ENCODE measurements at regions not wholly inside any gene's neighbourhood (a gene's known extent, or its start where the extent isn't known, plus 50 kb on each side); places are given as distances from the start of the nearest gene placed in this dataset.

DNA sequence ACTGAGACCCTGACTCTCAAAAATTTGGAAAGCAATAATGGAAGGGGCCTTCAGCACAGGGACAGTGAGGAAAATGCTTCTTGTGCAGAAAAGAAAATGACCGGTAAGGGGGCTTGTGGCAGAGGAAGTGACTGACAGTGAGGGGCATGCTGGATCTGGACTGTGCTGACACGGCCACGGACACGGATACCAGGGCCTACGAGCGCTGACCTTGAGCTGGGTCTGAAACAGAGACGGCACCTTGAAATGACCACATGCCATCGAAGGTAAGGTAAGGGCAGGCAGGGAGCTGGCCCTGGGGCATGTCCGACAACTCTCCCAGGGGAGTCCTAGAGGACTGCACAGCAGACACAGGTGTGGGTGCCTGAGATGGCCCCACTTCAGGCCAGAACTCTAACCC is 182.1 kb downstream of the RHOU start:
- DNase-seq: no peak
- Histone ChIP-seq H3K36me3 (no peaks in the 10 kb centered on the region), H3K9me3 (replicated peaks) (no peaks in the 10 kb centered on the region), H3K27ac (no peak overlapping the region), H3K27me3 (no peaks in the 10 kb centered on the region), H3K4me3 (no peak overlapping the region), H3K4me1 (no peaks in the 10 kb centered on the region)

DNA sequence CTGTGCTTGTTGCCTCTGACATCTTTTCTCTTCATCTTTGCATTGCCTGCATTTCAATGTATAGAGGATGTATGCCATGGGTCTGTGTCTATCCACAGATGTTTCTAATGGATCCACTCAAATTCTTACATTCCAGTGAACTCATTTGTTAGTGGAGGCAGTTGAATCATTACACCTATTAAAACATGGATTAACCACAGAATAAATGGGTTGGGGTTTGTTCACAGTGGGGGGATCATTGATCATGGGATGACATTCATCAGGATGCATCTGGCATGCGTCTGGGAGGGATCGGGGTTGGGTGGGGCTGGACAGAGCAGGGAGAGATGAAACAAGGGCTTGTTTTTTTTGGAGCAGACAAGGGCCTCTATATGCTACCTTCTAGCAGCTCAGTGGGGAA is 182.5 kb downstream of the RHOU start:
- Histone ChIP-seq H3K4me1 (no peaks in the 10 kb centered on the region), H3K4me3 (no peak overlapping the region), H3K9me3 (replicated peaks) (no peaks in the 10 kb centered on the region), H3K27ac (no peak overlapping the region), H3K36me3 (no peaks in the 10 kb centered on the region), H3K27me3 (no peaks in the 10 kb centered on the region)
- DNase-seq: no peak

DNA sequence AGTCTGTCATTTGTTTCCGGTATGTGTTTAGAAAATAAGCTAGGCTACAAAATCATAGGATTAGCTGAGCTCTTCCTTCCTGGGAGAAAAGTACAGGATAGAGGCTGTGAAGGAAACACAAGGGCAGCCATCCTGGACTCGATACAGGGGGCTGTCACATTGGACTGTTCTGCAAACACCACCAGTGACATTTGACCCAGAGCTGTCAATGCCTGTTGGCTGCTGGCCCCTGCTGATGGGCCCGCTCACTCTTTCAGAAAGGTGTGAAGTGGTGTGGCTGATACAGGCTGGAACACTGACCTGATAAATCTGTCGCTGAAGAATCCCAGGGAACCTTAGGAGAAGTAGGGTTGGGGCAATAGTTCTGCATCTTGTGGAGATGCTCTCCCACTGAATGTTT is 183.1 kb downstream of the RHOU start:
- Histone ChIP-seq H3K36me3 (no peaks in the 10 kb centered on the region), H3K4me3 (no peak overlapping the region), H3K4me1 (no peaks in the 10 kb centered on the region), H3K27me3 (no peaks in the 10 kb centered on the region), H3K27ac (no peak overlapping the region), H3K9me3 (replicated peaks) (no peaks in the 10 kb centered on the region)
- no peak for DNase-seq

DNA sequence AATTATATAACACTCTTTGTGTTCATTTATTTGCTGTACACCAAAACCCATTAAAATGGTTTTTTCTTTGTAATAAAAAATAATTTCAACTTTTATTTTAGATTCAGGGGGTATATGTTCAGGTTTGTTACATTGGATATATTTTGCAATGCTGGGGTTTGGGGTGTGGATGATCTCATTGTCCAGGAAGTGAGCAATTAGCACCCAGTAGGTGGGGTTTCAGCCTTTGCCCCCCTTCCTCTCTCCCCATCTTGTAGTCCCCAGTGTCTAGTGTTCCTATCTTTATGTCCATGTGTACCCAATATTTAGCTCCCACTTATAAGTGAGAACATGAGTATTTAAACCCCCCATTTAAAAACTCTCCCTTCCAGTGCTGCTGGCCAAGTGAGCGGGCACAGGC is 184.6 kb downstream of the RHOU start:
- Histone ChIP-seq H3K27me3 (no peaks in the 10 kb centered on the region), H3K27ac (no peak overlapping the region), H3K36me3 (no peaks in the 10 kb centered on the region), H3K4me1 (no peaks in the 10 kb centered on the region), H3K9me3 (replicated peaks) (no peaks in the 10 kb centered on the region; the same call in 1 of the 2 replicates), H3K4me3 (no peak overlapping the region)
- no peak for DNase-seq

DNA sequence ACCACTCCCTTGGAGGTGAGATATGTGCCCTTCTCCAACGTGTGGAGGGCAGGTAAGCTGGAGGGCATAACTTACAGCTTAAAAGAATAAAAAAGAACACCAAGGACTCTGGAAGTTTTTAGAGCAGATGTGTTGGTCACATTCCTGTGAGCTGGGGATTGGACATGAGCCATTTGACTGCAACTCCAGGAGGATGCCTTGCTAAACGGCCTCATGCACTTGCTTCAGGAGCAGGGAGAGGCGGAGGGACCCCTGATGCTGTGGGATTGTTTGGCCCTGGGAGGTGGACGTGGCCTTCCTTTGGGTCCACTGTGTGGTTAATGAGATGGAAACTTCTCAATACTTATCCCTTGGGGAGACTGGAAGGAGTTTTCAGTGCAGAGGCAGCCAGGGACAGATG is 185.6 kb downstream of the RHOU start:
- no peak overlapping the region for H3K27ac ChIP-seq
- H3K27me3 ChIP-seq: no peaks in the 10 kb centered on the region
- no peak overlapping the region for H3K4me3 ChIP-seq
- no peak for DNase-seq
- no peaks in the 10 kb centered on the region for H3K36me3 ChIP-seq
- no peaks in the 10 kb centered on the region; the same call in 1 of the 2 replicates for H3K9me3 ChIP-seq (replicated peaks)
- H3K4me1 ChIP-seq: no peaks in the 10 kb centered on the region

DNA sequence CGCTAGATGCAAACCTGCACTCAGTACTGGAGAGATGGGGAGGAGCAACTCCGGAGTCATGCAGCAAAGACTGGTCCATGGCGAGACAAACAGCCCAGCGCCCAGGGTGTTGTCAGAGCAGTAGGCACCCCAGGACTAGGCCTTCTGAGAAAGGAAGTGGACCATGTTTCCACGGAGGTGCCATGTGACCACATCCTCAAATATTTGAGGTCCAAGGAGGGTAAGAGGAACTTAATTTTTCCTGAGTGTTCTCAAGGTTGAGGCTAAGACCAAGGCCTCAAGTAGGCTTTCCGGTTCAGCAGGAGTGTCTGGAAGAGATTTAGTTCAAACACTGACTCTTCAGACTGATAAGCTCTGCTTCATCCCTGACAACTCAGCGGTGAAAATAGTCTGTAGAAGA is 186.2 kb downstream of the RHOU start:
- H3K27ac ChIP-seq: no peak overlapping the region
- H3K4me3 ChIP-seq: no peak overlapping the region
- H3K4me1 ChIP-seq: no peaks in the 10 kb centered on the region
- H3K27me3 ChIP-seq: no peaks in the 10 kb centered on the region
- H3K9me3 ChIP-seq (replicated peaks): no peaks in the 10 kb centered on the region; the same call in 1 of the 2 replicates
- H3K36me3 ChIP-seq: no peaks in the 10 kb centered on the region
- DNase-seq: no peak

DNA sequence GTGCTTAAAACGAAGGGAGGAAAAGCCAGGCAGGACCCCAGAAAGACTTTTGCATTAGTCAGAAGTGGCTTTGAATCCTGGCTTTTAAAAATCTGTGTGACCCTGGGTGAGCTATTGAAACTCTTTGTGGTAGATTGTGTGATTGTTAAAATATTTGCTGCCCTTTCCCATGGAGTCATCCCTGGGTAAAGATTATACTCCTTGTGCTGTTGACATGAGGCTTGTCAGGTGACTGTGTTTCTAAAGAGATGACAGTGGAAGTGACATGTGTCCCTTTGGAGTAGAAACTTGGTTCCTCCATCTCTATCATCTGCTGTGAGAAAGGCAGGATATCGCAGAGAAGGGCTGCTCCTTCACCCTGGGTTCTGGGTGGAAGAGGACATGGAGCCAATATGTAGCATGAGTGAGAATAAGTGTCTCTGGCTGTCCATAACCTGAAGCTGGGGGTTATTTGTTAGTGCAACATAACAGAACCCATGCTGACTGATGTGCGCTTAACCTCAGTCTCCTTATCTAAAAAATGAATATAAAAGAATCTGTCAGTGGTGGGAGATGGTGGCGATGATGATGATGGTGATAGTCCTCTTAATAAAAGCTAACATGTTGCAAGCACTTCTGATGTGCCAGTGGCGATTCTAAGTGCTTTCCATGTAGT is 187.6 kb downstream of the RHOU start:
- H3K27me3 ChIP-seq: no peaks in the 10 kb centered on the region
- DNase-seq: no peak
- no peaks in the 10 kb centered on the region for H3K4me1 ChIP-seq
- no peak overlapping the region for H3K4me3 ChIP-seq
- H3K9me3 ChIP-seq (replicated peaks): no peaks in the 10 kb centered on the region; the same call in 1 of the 2 replicates
- H3K27ac ChIP-seq: no peak overlapping the region
- no peaks in the 10 kb centered on the region for H3K36me3 ChIP-seq

DNA sequence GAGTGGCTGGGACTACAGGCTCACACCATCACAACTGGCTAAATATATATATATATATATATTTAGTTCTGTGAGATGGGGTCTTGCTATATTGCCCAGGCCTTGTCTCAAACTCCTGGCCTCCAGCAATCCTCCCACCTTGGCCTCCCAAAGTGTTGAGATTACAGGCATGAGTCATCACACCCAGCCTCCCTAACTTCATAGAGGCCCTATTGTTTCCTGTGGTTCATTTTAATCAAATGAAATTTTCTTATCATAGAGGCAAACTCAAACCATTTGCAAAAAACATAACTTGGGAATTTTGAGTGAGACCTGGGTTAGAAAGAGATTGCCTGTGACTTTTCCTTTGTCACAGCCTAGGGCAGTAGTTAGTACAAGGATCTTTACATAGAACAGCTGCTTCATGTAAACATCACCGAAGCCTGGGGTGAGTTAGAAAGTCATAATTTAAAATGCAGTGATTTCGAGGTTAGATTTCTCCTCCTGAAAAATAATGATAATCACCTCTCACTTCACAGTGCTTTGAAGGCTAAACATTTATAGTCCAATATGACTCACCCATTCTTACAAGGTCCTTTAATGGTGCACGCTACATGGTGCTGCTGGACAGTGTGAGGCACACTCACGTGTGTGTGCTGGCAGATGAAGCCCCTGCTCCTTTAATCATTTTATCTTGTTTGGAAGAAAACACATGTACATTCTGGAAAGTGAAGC is 188.9 kb downstream of the RHOU start:
- H3K27ac ChIP-seq: no peak overlapping the region

DNA sequence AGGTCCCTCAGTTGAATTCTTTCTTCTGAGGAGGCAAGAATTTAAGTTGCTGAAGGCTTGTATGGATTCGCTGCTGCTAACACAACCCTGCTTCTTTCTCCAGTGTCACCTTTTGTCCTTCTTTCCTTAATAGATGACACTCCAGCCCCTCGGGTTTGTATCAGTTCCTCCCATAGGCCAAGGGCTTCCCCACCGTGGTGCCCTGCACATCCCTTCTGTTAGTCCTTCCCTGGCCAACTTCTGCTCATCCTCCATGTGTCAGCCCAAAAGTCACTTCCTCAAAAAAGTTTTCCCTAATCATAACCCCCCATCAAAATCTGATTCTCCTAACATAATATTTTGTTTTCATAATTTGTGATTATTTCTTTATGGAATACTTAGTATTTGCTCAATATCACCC is 190.4 kb downstream of the RHOU start:
- Histone ChIP-seq H3K27me3 (no peaks in the 10 kb centered on the region), H3K36me3 (no peaks in the 10 kb centered on the region), H3K27ac (no peak overlapping the region), H3K4me3 (no peak overlapping the region), H3K9me3 (replicated peaks) (peaks cover 5% of the 10 kb centered on the region; the same call in 1 of the 2 replicates), H3K4me1 (no peaks in the 10 kb centered on the region)
- no peak for DNase-seq

More for the DNA sequence above, 188.9 kb downstream of the RHOU start:
- H3K9me3 ChIP-seq (replicated peaks): no peaks in the 10 kb centered on the region; the same call in 1 of the 2 replicates
- peak in 1 of 2 experiments; percentile 23 for DNase-seq
- H3K27me3 ChIP-seq: no peaks in the 10 kb centered on the region
- H3K36me3 ChIP-seq: no peaks in the 10 kb centered on the region
- no peaks in the 10 kb centered on the region for H3K4me1 ChIP-seq
- H3K4me3 ChIP-seq: no peak overlapping the region

DNA sequence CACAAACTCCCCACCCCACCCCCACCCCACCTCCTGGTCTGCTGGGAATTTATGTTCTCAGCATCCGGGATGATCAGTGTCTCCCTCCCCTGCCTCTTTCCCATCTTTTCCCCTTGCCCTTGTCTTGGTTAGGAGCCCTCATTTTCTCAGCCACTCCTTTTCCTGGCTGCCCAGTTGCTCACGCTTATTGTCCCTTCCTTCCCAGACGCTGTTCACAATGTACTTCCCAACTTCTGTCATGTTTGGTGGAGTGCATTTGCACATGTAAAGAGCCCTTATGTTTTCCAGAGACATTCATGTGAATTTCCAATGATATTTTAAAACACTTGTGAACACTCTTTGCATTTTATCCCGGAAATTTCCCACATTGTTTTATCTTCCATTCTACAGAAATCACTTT is 192.1 kb downstream of the RHOU start:
- Histone ChIP-seq H3K27ac (no peak overlapping the region), H3K4me3 (no peak overlapping the region), H3K36me3 (no peaks in the 10 kb centered on the region), H3K27me3 (no peaks in the 10 kb centered on the region), H3K4me1 (no peaks in the 10 kb centered on the region), H3K9me3 (replicated peaks) (peaks cover 5% of the 10 kb centered on the region; the same call in 1 of the 2 replicates)
- no peak for DNase-seq

DNA sequence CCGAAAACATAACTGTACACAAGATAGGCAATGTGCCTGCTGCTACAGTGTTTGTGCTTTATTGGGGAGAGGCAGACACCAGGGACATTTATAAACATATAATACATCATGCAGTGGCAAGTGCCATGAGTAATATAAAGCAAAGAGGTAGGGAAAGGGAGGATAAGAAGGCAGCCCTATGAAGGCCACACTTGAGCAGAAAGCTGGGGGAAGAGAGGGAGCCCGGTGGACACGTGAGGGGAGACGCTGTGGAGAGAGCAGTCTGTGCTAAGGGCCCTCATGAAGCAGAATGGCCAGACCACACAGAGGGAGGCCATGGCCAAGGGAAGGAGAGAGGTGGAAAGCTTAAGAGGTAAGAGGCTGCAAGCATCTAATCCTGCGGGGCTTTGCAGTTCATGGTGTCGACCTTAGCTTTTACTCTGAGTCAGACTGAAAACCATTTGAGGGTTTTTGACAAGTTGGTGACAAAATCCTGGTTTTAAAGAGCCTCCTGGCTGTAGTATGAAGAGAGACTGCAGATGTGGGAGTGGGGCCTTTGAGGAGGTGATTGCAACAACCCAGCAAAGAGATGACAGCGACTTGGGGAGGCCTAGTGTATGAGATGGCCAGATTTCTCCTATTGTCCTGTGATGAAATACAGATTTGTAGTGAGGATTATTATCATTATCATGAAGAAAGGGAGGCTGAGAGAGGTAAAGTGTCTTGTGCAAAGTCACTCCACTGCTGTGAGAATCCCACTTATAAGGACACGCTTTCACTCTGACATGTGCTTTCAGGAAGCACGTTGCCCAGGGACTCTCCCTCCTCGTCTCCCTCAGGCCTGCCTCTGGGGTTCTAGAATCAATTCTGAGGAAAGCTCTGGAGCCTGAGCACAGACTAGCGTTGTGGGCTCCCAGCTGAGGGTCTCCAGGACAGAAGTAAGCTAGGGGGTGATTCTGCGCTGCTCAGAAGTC is 192.9 kb downstream of the RHOU start:
- Histone ChIP-seq H3K9me3 (replicated peaks) (peaks cover 5% of the 10 kb centered on the region; the same call in 1 of the 2 replicates), H3K4me3 (no peak overlapping the region), H3K36me3 (no peaks in the 10 kb centered on the region), H3K27me3 (no peaks in the 10 kb centered on the region), H3K4me1 (no peaks in the 10 kb centered on the region), H3K27ac (no peak overlapping the region)
- DNase-seq: no peak

DNA sequence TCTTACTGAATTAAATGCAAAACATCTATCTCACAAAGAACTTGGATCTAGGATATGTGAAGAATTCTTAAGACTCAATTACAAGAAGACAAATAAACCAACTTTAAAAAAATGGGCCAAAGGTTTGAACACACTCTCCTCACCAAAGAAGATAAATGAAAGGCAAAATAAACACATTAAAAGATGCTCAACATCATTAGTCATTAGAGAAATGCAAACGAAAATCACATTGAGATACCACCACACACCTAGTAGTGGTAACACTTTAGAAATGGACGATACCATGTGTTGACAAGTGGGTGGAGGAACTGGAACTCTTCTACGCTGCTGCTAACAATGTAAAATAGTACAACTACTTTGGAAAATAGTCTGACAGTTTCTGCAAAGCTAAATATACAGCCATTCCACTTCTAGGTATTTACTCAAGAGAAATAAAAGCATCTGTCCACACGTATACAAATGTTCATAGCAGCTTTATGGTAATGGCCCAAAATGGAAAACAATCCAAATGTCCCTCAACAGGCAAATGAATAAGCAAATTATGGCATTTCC is 194.3 kb downstream of the RHOU start:
- no peaks in the 10 kb centered on the region for H3K27me3 ChIP-seq
- no peak overlapping the region for H3K4me3 ChIP-seq

DNA sequence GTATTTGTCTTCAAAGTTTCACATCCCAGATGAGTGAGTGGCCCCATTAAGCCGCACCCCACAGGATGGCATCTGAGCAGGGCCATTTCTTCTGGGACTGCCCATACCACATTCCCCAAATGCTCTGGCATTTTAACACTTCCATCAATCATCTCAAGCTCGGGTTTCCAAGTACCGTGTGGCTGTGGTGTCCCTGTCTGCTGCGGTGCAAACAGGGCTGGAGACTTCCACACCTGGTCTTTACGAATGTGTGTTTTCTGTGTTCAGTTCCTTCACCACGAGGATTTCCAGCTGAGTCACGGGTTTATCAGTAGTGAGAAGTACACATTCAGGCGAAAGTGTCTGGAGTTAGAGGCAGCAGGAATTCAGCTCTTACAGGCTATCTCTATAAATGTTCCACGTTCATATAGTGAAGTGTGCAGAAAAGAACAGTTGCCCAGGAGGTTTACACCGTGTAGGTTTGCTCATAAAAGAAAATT is 195.2 kb downstream of the RHOU start:
- H3K27me3 ChIP-seq: no peaks in the 10 kb centered on the region
- no peaks in the 10 kb centered on the region for H3K36me3 ChIP-seq
- H3K27ac ChIP-seq: no peak overlapping the region
- 0 out of 2 replicates have a peak, but pooled peaks cover 5% of the 10 kb centered on the region for H3K9me3 ChIP-seq (replicated peaks)
- H3K4me3 ChIP-seq: no peak overlapping the region
- no peaks in the 10 kb centered on the region for H3K4me1 ChIP-seq
- DNase-seq: no peak

More for the DNA sequence above, 194.3 kb downstream of the RHOU start:
- Histone ChIP-seq H3K27ac (no peak overlapping the region), H3K36me3 (no peaks in the 10 kb centered on the region), H3K9me3 (replicated peaks) (0 out of 2 replicates have a peak, but pooled peaks cover 5% of the 10 kb centered on the region), H3K4me1 (no peaks in the 10 kb centered on the region)
- no peak for DNase-seq

DNA sequence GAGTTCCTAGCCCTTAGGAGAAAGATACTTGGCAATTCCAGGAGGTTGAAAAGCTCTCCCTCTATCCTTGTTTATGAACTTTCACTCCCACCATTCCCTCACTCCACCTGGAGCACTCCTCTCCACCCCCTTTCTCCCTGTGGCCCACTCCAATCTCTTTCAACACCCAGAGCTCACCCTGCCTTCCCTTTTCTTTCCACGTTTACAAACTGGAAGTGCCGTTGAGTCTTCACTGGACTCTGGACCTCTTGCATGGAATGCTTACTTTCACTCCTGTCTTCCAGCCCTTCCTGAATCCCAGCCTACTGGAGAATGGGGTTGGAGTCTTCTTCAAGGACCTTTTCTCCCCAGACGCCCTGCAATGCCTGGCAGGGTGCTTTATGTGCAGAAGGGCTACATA is 198.5 kb downstream of the RHOU start:
- Histone ChIP-seq H3K36me3 (no peaks in the 10 kb centered on the region), H3K4me1 (peaks cover 21% of the 10 kb centered on the region), H3K4me3 (no peak overlapping the region), H3K27ac (no peak overlapping the region), H3K27me3 (no peaks in the 10 kb centered on the region), H3K9me3 (replicated peaks) (0 out of 2 replicates have a peak, but pooled peaks cover 5% of the 10 kb centered on the region)
- no peak for DNase-seq
